ENCODE measurements at regions not wholly inside any gene's neighbourhood (a gene's known extent, or its start where the extent isn't known, plus 50 kb on each side); places are given as distances from the start of the nearest gene placed in this dataset.

GRCh38 chr3:144141074-144141473 is 169.5 kb downstream of the DIPK2A start:
- TF ChIP-seq, protein P1, sequence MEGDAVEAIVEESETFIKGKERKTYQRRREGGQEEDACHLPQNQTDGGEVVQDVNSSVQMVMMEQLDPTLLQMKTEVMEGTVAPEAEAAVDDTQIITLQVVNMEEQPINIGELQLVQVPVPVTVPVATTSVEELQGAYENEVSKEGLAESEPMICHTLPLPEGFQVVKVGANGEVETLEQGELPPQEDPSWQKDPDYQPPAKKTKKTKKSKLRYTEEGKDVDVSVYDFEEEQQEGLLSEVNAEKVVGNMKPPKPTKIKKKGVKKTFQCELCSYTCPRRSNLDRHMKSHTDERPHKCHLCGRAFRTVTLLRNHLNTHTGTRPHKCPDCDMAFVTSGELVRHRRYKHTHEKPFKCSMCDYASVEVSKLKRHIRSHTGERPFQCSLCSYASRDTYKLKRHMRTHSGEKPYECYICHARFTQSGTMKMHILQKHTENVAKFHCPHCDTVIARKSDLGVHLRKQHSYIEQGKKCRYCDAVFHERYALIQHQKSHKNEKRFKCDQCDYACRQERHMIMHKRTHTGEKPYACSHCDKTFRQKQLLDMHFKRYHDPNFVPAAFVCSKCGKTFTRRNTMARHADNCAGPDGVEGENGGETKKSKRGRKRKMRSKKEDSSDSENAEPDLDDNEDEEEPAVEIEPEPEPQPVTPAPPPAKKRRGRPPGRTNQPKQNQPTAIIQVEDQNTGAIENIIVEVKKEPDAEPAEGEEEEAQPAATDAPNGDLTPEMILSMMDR (IDR thresholded peaks at IDR 0.05): no peak
- TF ChIP-seq POLR2A (IDR thresholded peaks at IDR 0.05): no peak

Measured in sigmoid colon (tissue), 3 donors.